ENCODE measurements at regions not wholly inside any gene's neighbourhood (a gene's known extent, or its start where the extent isn't known, plus 50 kb on each side); places are given as distances from the start of the nearest gene placed in this dataset.
"Not testable (repeated sequence)": the region's sequence is repeated elsewhere in the genome, so short reads cannot be mapped to it uniquely, and the experiment has no call there.

DNA sequence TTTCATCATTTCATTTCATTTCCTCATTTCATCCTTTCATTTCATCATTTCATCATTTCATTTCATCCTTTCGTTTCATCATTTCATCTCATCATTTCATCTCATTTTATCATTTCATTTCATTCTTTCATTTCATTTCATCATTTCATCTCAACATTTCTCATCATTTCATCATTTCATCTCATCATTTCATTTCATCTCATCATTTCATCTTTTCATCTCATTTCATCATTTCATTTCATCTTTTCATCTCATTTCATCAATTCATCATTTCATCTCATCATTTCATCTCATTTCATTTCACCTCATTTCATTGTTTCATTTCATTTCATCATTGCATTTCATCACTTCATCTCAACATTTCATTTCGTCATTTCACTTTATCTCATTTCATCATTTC is 129.7 kb upstream of the TP53TG3 start:
- TF ChIP-seq, protein P1, sequence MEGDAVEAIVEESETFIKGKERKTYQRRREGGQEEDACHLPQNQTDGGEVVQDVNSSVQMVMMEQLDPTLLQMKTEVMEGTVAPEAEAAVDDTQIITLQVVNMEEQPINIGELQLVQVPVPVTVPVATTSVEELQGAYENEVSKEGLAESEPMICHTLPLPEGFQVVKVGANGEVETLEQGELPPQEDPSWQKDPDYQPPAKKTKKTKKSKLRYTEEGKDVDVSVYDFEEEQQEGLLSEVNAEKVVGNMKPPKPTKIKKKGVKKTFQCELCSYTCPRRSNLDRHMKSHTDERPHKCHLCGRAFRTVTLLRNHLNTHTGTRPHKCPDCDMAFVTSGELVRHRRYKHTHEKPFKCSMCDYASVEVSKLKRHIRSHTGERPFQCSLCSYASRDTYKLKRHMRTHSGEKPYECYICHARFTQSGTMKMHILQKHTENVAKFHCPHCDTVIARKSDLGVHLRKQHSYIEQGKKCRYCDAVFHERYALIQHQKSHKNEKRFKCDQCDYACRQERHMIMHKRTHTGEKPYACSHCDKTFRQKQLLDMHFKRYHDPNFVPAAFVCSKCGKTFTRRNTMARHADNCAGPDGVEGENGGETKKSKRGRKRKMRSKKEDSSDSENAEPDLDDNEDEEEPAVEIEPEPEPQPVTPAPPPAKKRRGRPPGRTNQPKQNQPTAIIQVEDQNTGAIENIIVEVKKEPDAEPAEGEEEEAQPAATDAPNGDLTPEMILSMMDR (IDR thresholded peaks at IDR 0.05) = not testable (repeated sequence)
- not testable (repeated sequence) for TF ChIP-seq POLR2A (IDR thresholded peaks at IDR 0.05)
